ENCODE measurements at regions not wholly inside any gene's neighbourhood (a gene's known extent, or its start where the extent isn't known, plus 50 kb on each side); places are given as distances from the start of the nearest gene placed in this dataset.
"Not testable (repeated sequence)": the region's sequence is repeated elsewhere in the genome, so short reads cannot be mapped to it uniquely, and the experiment has no call there.

- DNase-seq, result no peak
These were observed 76.6 kb upstream of the XPA start for GRCh38 chr9:97773723-97774122.

GRCh38 chr9:97774673-97775072 lies 77.5 kb upstream of the XPA start:
- DNase-seq, result no peak

GRCh38 chr9:97778740-97779139 lies 74.3 kb upstream of the FOXE1 start:
- not testable (repeated sequence) for DNase-seq

- no peak for DNase-seq
These were observed 73.4 kb upstream of the FOXE1 start for GRCh38 chr9:97779608-97780007.

GRCh38 chr9:97781902-97782301 lies 71.1 kb upstream of the FOXE1 start:
- DNase-seq, result no peak

GRCh38 chr9:97786341-97786740 lies 66.7 kb upstream of the FOXE1 start:
- DNase-seq, result no peak

GRCh38 chr9:97787551-97787950 lies 65.5 kb upstream of the FOXE1 start:
- no peak for DNase-seq

- DNase-seq, result no peak
These were observed 64.0 kb upstream of the FOXE1 start for GRCh38 chr9:97788763-97789663.

GRCh38 chr9:97790542-97790941 lies 62.5 kb upstream of the FOXE1 start:
- no peak for DNase-seq

GRCh38 chr9:97791542-97791941 lies 61.5 kb upstream of the FOXE1 start:
- no peak for DNase-seq

- no peak for DNase-seq
These were observed 60.0 kb upstream of the FOXE1 start for GRCh38 chr9:97793067-97793466.

GRCh38 chr9:97794666-97795065 lies 58.4 kb upstream of the FOXE1 start:
- no peak for DNase-seq

GRCh38 chr9:97796176-97796575 lies 56.9 kb upstream of the FOXE1 start:
- DNase-seq, result not testable (repeated sequence)

GRCh38 chr9:97801180-97801579 lies 51.8 kb upstream of the FOXE1 start:
- no peak for DNase-seq

- DNase-seq, result no peak
These were observed 50.8 kb upstream of the FOXE1 start for GRCh38 chr9:97802276-97802675.

- DNase-seq, result peak; percentile 45
These were observed 49.6 kb upstream of the FOXE1 start for GRCh38 chr9:97803167-97804058.
